Hematopoietic multipotent progenitor cell (in vitro differentiated cells): ENCODE measurements at regions not wholly inside any gene's neighbourhood (a gene's known extent, or its start where the extent isn't known, plus 50 kb on each side); places are given as distances from the start of the nearest gene placed in this dataset.

ENCODE experiments used
- DNase-seq, 3 donors: peaks; one replicate each; pipeline ENCODE4 v3.0.0-alpha.2; 2011 to 2015; ENCODE audit warnings: low read depth in 2 of 3, low spot score in 2 of 3

- no peak for DNase-seq
These were observed 250.7 kb upstream of the TNP1 start for GRCh38 chr2:217110550-217110949.

- no peak for DNase-seq
These were observed 248.7 kb upstream of the TNP1 start for GRCh38 chr2:217108575-217109027.

- no peak for DNase-seq
These were observed 248.2 kb upstream of the TNP1 start for GRCh38 chr2:217108086-217108485.

- DNase-seq = peak in 1 of 3 donors; percentile 46
These were observed 247.6 kb upstream of the TNP1 start for GRCh38 chr2:217107480-217107879.

GRCh38 chr2:217106650-217107014 is 246.8 kb upstream of the TNP1 start:
- DNase-seq = no peak

GRCh38 chr2:217105733-217106649 is 246.1 kb upstream of the TNP1 start:
- DNase-seq = no peak

GRCh38 chr2:217103752-217104545 is 244.1 kb upstream of the TNP1 start:
- DNase-seq = no peak

- DNase-seq = no peak
These were observed 243.1 kb upstream of the TNP1 start for GRCh38 chr2:217102956-217103355.

- no peak for DNase-seq
These were observed 242.1 kb upstream of the TNP1 start for GRCh38 chr2:217101972-217102371.

GRCh38 chr2:217099561-217099960 is 239.7 kb upstream of the TNP1 start:
- DNase-seq = no peak

GRCh38 chr2:217098435-217098834 is 238.6 kb upstream of the TNP1 start:
- no peak for DNase-seq

- no peak for DNase-seq
These were observed 237.5 kb upstream of the TNP1 start for GRCh38 chr2:217097346-217097745.

- DNase-seq = no peak
These were observed 236.8 kb upstream of the TNP1 start for GRCh38 chr2:217096474-217097225.

GRCh38 chr2:217095511-217096205 is 235.8 kb upstream of the TNP1 start:
- no peak for DNase-seq

- no peak for DNase-seq
These were observed 233.0 kb upstream of the TNP1 start for GRCh38 chr2:217092710-217093379.

- no peak for DNase-seq
These were observed 231.7 kb upstream of the TNP1 start for GRCh38 chr2:217091531-217091930.

- no peak for DNase-seq
These were observed 231.0 kb upstream of the TNP1 start for GRCh38 chr2:217090884-217091283.

- peak in 1 of 3 donors; percentile 50 for DNase-seq
These were observed 230.2 kb upstream of the TNP1 start for GRCh38 chr2:217090024-217090473.

GRCh38 chr2:217086718-217087117 is 226.9 kb upstream of the TNP1 start:
- DNase-seq = no peak

- DNase-seq = no peak
These were observed 226.2 kb upstream of the TNP1 start for GRCh38 chr2:217086038-217086522.
